SK-N-SH (cell line): ENCODE measurements at regions not wholly inside any gene's neighbourhood (a gene's known extent, or its start where the extent isn't known, plus 50 kb on each side); places are given as distances from the start of the nearest gene placed in this dataset.

Experiments
- EP300 ChIP-seq, 2 experiments: IDR thresholded peaks; 2 replicates each; pipeline versions ENCODE4 v1.4.0 to v1.6.1; 2012; ENCODE audit warnings: borderline replicate concordance in 1 of 2, low read depth in 1 of 2, low read length in 1 of 2
- FOXM1 ChIP-seq: IDR thresholded peaks from 2 replicates; pipeline ENCODE4 v1.4.0; 2012; ENCODE audit warnings: low read depth, mild to moderate bottlenecking
- MEF2A ChIP-seq: IDR thresholded peaks from 2 replicates; pipeline ENCODE4 v1.4.0; 2012; ENCODE audit warnings: low read depth, borderline replicate concordance
- TF ChIP-seq, protein P1 (sequence below): fragments of 200-600 bp; sonication (generic); IDR thresholded peaks from 2 replicates; pipeline ENCODE4 v1.6.1; 2017; ENCODE audit warnings: antibody characterized with exemption, mild to moderate bottlenecking, moderate library complexity
- TF ChIP-seq, protein P2 (sequence below): IDR thresholded peaks from 2 replicates; pipeline ENCODE4; 2012
- TF ChIP-seq, protein P3 (sequence below): IDR thresholded peaks from 2 replicates; pipeline ENCODE4 v1.4.0; 2012; ENCODE audit warnings: low read depth
- TF ChIP-seq, protein P4 (sequence below): fragments of 150-350 bp; IDR thresholded peaks from 2 replicates; pipeline ENCODE4 v1.6.1; 2017; ENCODE audit warnings: antibody characterized with exemption, low read length, low read depth, borderline replicate concordance

DNA sequence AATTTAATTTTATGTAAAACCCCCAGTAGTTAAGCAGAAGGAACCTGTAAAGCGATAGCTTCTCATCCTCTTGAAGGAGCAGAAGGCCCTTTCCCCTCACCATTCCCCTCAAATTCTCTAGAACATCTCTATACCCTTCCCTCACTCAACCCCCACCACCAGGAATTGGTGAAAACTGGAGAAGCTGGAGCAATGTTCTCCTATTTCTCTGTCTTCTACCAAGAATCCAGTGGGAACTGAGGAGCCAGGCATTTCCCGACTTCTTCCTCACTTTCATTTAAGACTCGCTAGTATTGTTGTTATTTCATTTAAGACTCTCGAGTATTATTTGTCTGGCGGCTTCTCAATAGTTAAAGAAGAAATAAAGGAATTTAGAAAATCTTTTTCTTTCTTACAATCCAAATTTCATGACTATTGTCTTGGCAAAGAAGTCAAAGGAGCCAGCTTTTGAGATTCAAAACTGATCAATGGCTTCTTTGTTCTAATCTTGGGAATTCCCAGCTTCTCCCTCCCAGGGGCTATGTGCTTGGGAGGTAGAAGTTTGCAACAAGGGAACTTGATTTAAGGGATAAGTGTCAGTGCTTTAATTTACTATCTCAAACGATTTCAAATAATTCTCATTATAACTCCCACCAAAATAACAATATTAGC lies 253.3 kb upstream of the ADGRL2 start:
- TF ChIP-seq, protein P1, sequence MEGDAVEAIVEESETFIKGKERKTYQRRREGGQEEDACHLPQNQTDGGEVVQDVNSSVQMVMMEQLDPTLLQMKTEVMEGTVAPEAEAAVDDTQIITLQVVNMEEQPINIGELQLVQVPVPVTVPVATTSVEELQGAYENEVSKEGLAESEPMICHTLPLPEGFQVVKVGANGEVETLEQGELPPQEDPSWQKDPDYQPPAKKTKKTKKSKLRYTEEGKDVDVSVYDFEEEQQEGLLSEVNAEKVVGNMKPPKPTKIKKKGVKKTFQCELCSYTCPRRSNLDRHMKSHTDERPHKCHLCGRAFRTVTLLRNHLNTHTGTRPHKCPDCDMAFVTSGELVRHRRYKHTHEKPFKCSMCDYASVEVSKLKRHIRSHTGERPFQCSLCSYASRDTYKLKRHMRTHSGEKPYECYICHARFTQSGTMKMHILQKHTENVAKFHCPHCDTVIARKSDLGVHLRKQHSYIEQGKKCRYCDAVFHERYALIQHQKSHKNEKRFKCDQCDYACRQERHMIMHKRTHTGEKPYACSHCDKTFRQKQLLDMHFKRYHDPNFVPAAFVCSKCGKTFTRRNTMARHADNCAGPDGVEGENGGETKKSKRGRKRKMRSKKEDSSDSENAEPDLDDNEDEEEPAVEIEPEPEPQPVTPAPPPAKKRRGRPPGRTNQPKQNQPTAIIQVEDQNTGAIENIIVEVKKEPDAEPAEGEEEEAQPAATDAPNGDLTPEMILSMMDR, result no peak
- TF ChIP-seq EP300 (IDR thresholded peaks at IDR 0.05; ENCODE audit: borderline replicate concordance in 1 of 2, low read depth in 1 of 2, low read length in 1 of 2) (no peak), MEF2A (no peak), FOXM1 (no peak)
- TF ChIP-seq, protein P2, sequence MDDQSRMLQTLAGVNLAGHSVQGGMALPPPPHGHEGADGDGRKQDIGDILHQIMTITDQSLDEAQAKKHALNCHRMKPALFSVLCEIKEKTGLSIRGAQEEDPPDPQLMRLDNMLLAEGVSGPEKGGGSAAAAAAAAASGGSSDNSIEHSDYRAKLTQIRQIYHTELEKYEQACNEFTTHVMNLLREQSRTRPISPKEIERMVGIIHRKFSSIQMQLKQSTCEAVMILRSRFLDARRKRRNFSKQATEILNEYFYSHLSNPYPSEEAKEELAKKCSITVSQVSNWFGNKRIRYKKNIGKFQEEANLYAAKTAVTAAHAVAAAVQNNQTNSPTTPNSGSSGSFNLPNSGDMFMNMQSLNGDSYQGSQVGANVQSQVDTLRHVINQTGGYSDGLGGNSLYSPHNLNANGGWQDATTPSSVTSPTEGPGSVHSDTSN, result no peak
- TF ChIP-seq, protein P3, sequence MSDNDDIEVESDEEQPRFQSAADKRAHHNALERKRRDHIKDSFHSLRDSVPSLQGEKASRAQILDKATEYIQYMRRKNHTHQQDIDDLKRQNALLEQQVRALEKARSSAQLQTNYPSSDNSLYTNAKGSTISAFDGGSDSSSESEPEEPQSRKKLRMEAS, result no peak
- TF ChIP-seq, protein P4, sequence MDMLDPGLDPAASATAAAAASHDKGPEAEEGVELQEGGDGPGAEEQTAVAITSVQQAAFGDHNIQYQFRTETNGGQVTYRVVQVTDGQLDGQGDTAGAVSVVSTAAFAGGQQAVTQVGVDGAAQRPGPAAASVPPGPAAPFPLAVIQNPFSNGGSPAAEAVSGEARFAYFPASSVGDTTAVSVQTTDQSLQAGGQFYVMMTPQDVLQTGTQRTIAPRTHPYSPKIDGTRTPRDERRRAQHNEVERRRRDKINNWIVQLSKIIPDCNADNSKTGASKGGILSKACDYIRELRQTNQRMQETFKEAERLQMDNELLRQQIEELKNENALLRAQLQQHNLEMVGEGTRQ, result no peak
